ENCODE measurements at regions not wholly inside any gene's neighbourhood (a gene's known extent, or its start where the extent isn't known, plus 50 kb on each side); places are given as distances from the start of the nearest gene placed in this dataset.

GRCh38 chr7:38328814-38329213 is 55.4 kb upstream of the TARP start:
- DNase-seq (no peak), ATAC-seq (ENCODE audit: low read depth) (no peak)
- ChIA-PET POLR2A (no interaction called here), CTCF (interaction anchor here (0.9 to 1.7 kb wide), 2 partner anchors 10 to 42 kb away, joined by 3 read pairs; no protein-coding TSS in a partner anchor)
- Histone ChIP-seq H4K20me1 (ENCODE audit: control insufficient read depth, insufficient read depth, low read length, poor library complexity, severe bottlenecking) (no peaks in the 10 kb centered on the region), H3K79me2 (ENCODE audit: control insufficient read depth, insufficient read depth, low read length) (no peaks in the 10 kb centered on the region), H3K9me3 (ENCODE audit: control extremely low read depth in 1 of 3, control insufficient read depth in 2 of 3, insufficient read depth in 1 of 3, low read length in 2 of 3) (no peaks in the 10 kb centered on the region), H3K4me2 (replicated peaks; ENCODE audit: low read depth, low read length, poor library complexity, severe bottlenecking) (no peak overlapping the region), H3K36me3 (replicated peaks in 1 of 2; ENCODE audit: control extremely low read depth in 1 of 2, control insufficient read depth in 1 of 2, extremely low read depth in 1 of 2, insufficient read depth in 2 of 2, low read length in 1 of 2) (no peaks in the 10 kb centered on the region), H3K4me1 (ENCODE audit: control insufficient read depth in 2 of 2, insufficient read depth in 2 of 2, low read length in 2 of 2) (no peaks in the 10 kb centered on the region), H3K27ac (ENCODE audit: low read length in 2 of 2) (no peak overlapping the region), H3K9ac (ENCODE audit: low read length) (no peak overlapping the region), H2AFZ (ENCODE audit: insufficient read depth, low read depth, low read length, poor library complexity, severe bottlenecking) (no peak overlapping the region), H3K27me3 (replicated peaks in 1 of 4; ENCODE audit: control extremely low read depth in 1 of 4, control insufficient read depth in 3 of 4, insufficient read depth in 4 of 4, low read length in 3 of 4) (peaks cover 0 to 2% (median 0%) of the 10 kb centered on the region in 4 experiments), H3K4me3 (ENCODE audit: control extremely low read depth in 1 of 5, extremely low read depth in 1 of 5, insufficient read depth in 1 of 5, low read depth in 2 of 5, low read length in 4 of 5) (no peak overlapping the region)
- Mint-ChIP-seq H3K9me3 (ENCODE audit: insufficient read depth) (no peaks in the 10 kb centered on the region), H3K27ac (no peak overlapping the region), H3K4me1 (no peaks in the 10 kb centered on the region), H3K27me3 (peaks cover 15% of the 10 kb centered on the region), H3K4me3 (no peak overlapping the region)
- 88% methylated on average over 2 of the region's 3 CpGs for WGBS (ENCODE audit: insufficient coverage)
- no peak for TF ChIP-seq EZH2 (IDR thresholded peaks at IDR 0.05; ENCODE audit: borderline replicate concordance, insufficient read depth, low read depth, low read length, poor library complexity, severe bottlenecking)
- TF ChIP-seq, protein P1, sequence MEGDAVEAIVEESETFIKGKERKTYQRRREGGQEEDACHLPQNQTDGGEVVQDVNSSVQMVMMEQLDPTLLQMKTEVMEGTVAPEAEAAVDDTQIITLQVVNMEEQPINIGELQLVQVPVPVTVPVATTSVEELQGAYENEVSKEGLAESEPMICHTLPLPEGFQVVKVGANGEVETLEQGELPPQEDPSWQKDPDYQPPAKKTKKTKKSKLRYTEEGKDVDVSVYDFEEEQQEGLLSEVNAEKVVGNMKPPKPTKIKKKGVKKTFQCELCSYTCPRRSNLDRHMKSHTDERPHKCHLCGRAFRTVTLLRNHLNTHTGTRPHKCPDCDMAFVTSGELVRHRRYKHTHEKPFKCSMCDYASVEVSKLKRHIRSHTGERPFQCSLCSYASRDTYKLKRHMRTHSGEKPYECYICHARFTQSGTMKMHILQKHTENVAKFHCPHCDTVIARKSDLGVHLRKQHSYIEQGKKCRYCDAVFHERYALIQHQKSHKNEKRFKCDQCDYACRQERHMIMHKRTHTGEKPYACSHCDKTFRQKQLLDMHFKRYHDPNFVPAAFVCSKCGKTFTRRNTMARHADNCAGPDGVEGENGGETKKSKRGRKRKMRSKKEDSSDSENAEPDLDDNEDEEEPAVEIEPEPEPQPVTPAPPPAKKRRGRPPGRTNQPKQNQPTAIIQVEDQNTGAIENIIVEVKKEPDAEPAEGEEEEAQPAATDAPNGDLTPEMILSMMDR (IDR thresholded peaks at IDR 0.05): no peak
- intact Hi-C loops (cut with micrococcal nuclease): no loop called here

DNA sequence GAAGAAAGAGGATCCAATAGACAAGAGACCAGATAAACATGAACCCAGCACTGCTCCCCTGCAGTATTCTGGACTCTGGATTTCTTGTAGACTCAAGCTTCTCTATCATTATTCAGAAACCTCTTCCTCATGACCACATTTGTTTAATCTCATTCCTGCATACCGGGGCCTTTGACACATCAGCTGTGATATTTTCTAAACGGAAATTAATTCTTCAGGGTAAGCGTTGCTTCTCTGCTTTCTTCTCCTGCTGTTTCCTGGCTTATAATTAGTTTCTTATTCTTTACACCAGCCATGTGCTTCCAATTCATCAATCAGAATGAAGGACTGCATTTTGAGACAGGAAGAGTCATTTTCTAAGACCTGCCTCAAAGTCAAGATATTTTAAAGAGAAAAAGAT is 54.2 kb upstream of the TARP start:
- Histone ChIP-seq H2AFZ (ENCODE audit: insufficient read depth, low read depth, low read length, poor library complexity, severe bottlenecking) (no peak overlapping the region), H3K27me3 (replicated peaks in 1 of 4; ENCODE audit: control extremely low read depth in 1 of 4, control insufficient read depth in 3 of 4, insufficient read depth in 4 of 4, low read length in 3 of 4) (peaks cover 0 to 2% (median 0%) of the 10 kb centered on the region in 4 experiments), H3K36me3 (replicated peaks in 1 of 2; ENCODE audit: control extremely low read depth in 1 of 2, control insufficient read depth in 1 of 2, extremely low read depth in 1 of 2, insufficient read depth in 2 of 2, low read length in 1 of 2) (no peaks in the 10 kb centered on the region), H3K9me3 (ENCODE audit: control extremely low read depth in 1 of 3, control insufficient read depth in 2 of 3, insufficient read depth in 1 of 3, low read length in 2 of 3) (no peaks in the 10 kb centered on the region), H3K79me2 (ENCODE audit: control insufficient read depth, insufficient read depth, low read length) (no peaks in the 10 kb centered on the region), H3K27ac (ENCODE audit: low read length in 2 of 2) (no peak overlapping the region), H3K4me3 (ENCODE audit: control extremely low read depth in 1 of 5, extremely low read depth in 1 of 5, insufficient read depth in 1 of 5, low read depth in 2 of 5, low read length in 4 of 5) (no peak overlapping the region), H4K20me1 (ENCODE audit: control insufficient read depth, insufficient read depth, low read length, poor library complexity, severe bottlenecking) (no peaks in the 10 kb centered on the region), H3K4me2 (replicated peaks; ENCODE audit: low read depth, low read length, poor library complexity, severe bottlenecking) (no peak overlapping the region), H3K9ac (ENCODE audit: low read length) (no peak overlapping the region), H3K4me1 (ENCODE audit: control insufficient read depth in 2 of 2, insufficient read depth in 2 of 2, low read length in 2 of 2) (no peaks in the 10 kb centered on the region)
- H3K4me3 Mint-ChIP-seq: no peak overlapping the region
- WGBS (ENCODE audit: insufficient coverage): no CpG with 5 or more reads among the region's 3 CpGs
- TF ChIP-seq EZH2 (IDR thresholded peaks at IDR 0.05; ENCODE audit: borderline replicate concordance, insufficient read depth, low read depth, low read length, poor library complexity, severe bottlenecking): no peak
- TF ChIP-seq, protein P1 (IDR thresholded peaks at IDR 0.05): no peak
- H3K4me1 Mint-ChIP-seq: no peaks in the 10 kb centered on the region
- H3K27ac Mint-ChIP-seq: no peak overlapping the region
- POLR2A ChIA-PET: no interaction called here
- H3K27me3 Mint-ChIP-seq: peaks cover 18% of the 10 kb centered on the region
- CTCF ChIA-PET: interaction anchor here (1.4 to 3.4 kb wide), 3 partner anchors 8 to 31 kb away, joined by 3 to 14 read pairs (median 3); no protein-coding TSS in a partner anchor
- ATAC-seq (ENCODE audit: low read depth): no peak
- H3K9me3 Mint-ChIP-seq (ENCODE audit: insufficient read depth): no peaks in the 10 kb centered on the region
- DNase-seq: no peak
- intact Hi-C loops (cut with micrococcal nuclease): no loop called here

Data from B cell (primary cell).